ENCODE measurements at regions not wholly inside any gene's neighbourhood (a gene's known extent, or its start where the extent isn't known, plus 50 kb on each side); places are given as distances from the start of the nearest gene placed in this dataset.
A peak's percentile ranks its signal among the peaks of the same experiment; 100 is the strongest.
"Not testable (repeated sequence)": the region's sequence is repeated elsewhere in the genome, so short reads cannot be mapped to it uniquely, and the experiment has no call there.

GRCh38 chr14:59137256-59137655, 51.2 kb upstream of the DAAM1 start:
- peaks cover 2% of the 10 kb centered on the region; the same call in 1 of the 2 replicates for H3K27me3 Mint-ChIP-seq (ENCODE audit: low read depth)
- no peak overlapping the region for H3K4me3 Mint-ChIP-seq
- Histone ChIP-seq H2BK12ac (ENCODE audit: insufficient read length, low read depth, low read length) (no peak overlapping the region), H3K9me3 (ENCODE audit: control insufficient read depth, low read depth, low read length) (no peaks in the 10 kb centered on the region), H3K23ac (ENCODE audit: insufficient read length, low read depth, low read length) (no peak overlapping the region), H3K27me3 (ENCODE audit: insufficient read depth, low read length) (no peaks in the 10 kb centered on the region), H2BK5ac (ENCODE audit: insufficient read length, low read length) (no peak overlapping the region), H2AFZ (ENCODE audit: low read length) (no peak overlapping the region), H2BK15ac (ENCODE audit: low read depth, low read length) (no peak overlapping the region), H4K8ac (replicated peaks; ENCODE audit: insufficient read length, low read depth, low read length) (no peak overlapping the region), H4K20me1 (ENCODE audit: control insufficient read depth, insufficient read depth, insufficient read length) (no peaks in the 10 kb centered on the region), H3K14ac (ENCODE audit: insufficient read depth, low read length) (no peak overlapping the region), H3K4me1 (ENCODE audit: insufficient read depth, low read length) (no peaks in the 10 kb centered on the region), H2BK20ac (ENCODE audit: low read depth, low read length, poor library complexity, severe bottlenecking) (no peak overlapping the region), H3K23me2 (ENCODE audit: insufficient read length, low read depth, low read length, poor library complexity, severe bottlenecking) (no peaks in the 10 kb centered on the region), H3K4me2 (ENCODE audit: insufficient read depth, insufficient read length, low read length) (no peak overlapping the region), H4K5ac (ENCODE audit: insufficient read length, low read depth, low read length) (no peak overlapping the region), H3K9ac (ENCODE audit: extremely low read depth, insufficient read length, low read length) (no peak overlapping the region), H3K56ac (ENCODE audit: insufficient read length, low read depth, low read length) (no peak overlapping the region), H3K79me2 (ENCODE audit: insufficient read depth, low read length) (no peaks in the 10 kb centered on the region), H2AK5ac (ENCODE audit: insufficient read length, low read length) (no peak overlapping the region), H3K27ac (ENCODE audit: insufficient read length, low read depth, low read length) (no peak overlapping the region), H3K18ac (ENCODE audit: insufficient read length, low read depth, low read length) (no peak overlapping the region), H3K79me1 (ENCODE audit: insufficient read depth, low read depth, low read length, poor library complexity, severe bottlenecking) (no peaks in the 10 kb centered on the region), H4K91ac (ENCODE audit: insufficient read length, low read depth, low read length) (no peak overlapping the region), H3T11ph (ENCODE audit: low read length) (no peak overlapping the region), H2BK120ac (ENCODE audit: low read depth, low read length, poor library complexity, severe bottlenecking) (no peak overlapping the region), H3K4ac (ENCODE audit: low read depth, low read length) (no peak overlapping the region)
- H3K27ac Mint-ChIP-seq, result peak overlapping the region in 1 of 3 experiments; percentile 3; a peak in 1 of 7 replicates
- peaks cover 5 to 6% of the 10 kb centered on the region in 2 experiments for H3K4me1 Mint-ChIP-seq
- H3K36me3 Mint-ChIP-seq (ENCODE audit: insufficient read depth in 1 of 3, low read depth in 3 of 3), result no peaks in the 10 kb centered on the region; a peak in 1 of 7 replicates
- DNase-seq, result no peak
- H3K9me3 Mint-ChIP-seq, result no peaks in the 10 kb centered on the region
- WGBS (ENCODE audit: extremely low coverage, insufficient read length, low lambda C conversion rate), result no CpG with 5 or more reads among the region's 3 CpGs
- TF ChIP-seq CTCF (conservative IDR thresholded peaks at IDR 0.05), result no peak

- H3K27ac Mint-ChIP-seq; H4K5ac ChIP-seq (ENCODE audit: insufficient read length, low read depth, low read length); DNase-seq; H3K4me2 ChIP-seq (ENCODE audit: insufficient read depth, insufficient read length, low read length); H2AK5ac ChIP-seq (ENCODE audit: insufficient read length, low read length); H2BK12ac ChIP-seq (ENCODE audit: insufficient read length, low read depth, low read length); H3K4me1 ChIP-seq (ENCODE audit: insufficient read depth, low read length); H3K23me2 ChIP-seq (ENCODE audit: insufficient read length, low read depth, low read length, poor library complexity, severe bottlenecking); H3K18ac ChIP-seq (ENCODE audit: insufficient read length, low read depth, low read length); H2BK5ac ChIP-seq (ENCODE audit: insufficient read length, low read length); H2BK20ac ChIP-seq (ENCODE audit: low read depth, low read length, poor library complexity, severe bottlenecking); H3K9me3 ChIP-seq (ENCODE audit: control insufficient read depth, low read depth, low read length); H3K4ac ChIP-seq (ENCODE audit: low read depth, low read length); H3K79me1 ChIP-seq (ENCODE audit: insufficient read depth, low read depth, low read length, poor library complexity, severe bottlenecking); H3K27me3 Mint-ChIP-seq (ENCODE audit: low read depth); H4K8ac ChIP-seq (replicated peaks; ENCODE audit: insufficient read length, low read depth, low read length); H3K9me3 Mint-ChIP-seq; H3K4me3 Mint-ChIP-seq; H2AFZ ChIP-seq (ENCODE audit: low read length); H2BK120ac ChIP-seq (ENCODE audit: low read depth, low read length, poor library complexity, severe bottlenecking); H3K27ac ChIP-seq (ENCODE audit: insufficient read length, low read depth, low read length); H3K56ac ChIP-seq (ENCODE audit: insufficient read length, low read depth, low read length); H3K79me2 ChIP-seq (ENCODE audit: insufficient read depth, low read length); H3K14ac ChIP-seq (ENCODE audit: insufficient read depth, low read length); H3K27me3 ChIP-seq (ENCODE audit: insufficient read depth, low read length); H4K91ac ChIP-seq (ENCODE audit: insufficient read length, low read depth, low read length); H4K20me1 ChIP-seq (ENCODE audit: control insufficient read depth, insufficient read depth, insufficient read length); H3K4me1 Mint-ChIP-seq; H3K23ac ChIP-seq (ENCODE audit: insufficient read length, low read depth, low read length); H3T11ph ChIP-seq (ENCODE audit: low read length); H3K36me3 Mint-ChIP-seq (ENCODE audit: insufficient read depth in 1 of 3, low read depth in 3 of 3); H2BK15ac ChIP-seq (ENCODE audit: low read depth, low read length); H3K9ac ChIP-seq (ENCODE audit: extremely low read depth, insufficient read length, low read length): not testable (repeated sequence)
- no CpG with 5 or more reads among the region's 5 CpGs for WGBS (ENCODE audit: extremely low coverage, insufficient read length, low lambda C conversion rate)
These were observed 49.9 kb upstream of the DAAM1 start for GRCh38 chr14:59138576-59138975.
